Esophagus muscularis mucosa (tissue), 4 donors: ENCODE measurements at regions not wholly inside any gene's neighbourhood (a gene's known extent, or its start where the extent isn't known, plus 50 kb on each side); places are given as distances from the start of the nearest gene placed in this dataset.
"Not testable (repeated sequence)": the region's sequence is repeated elsewhere in the genome, so short reads cannot be mapped to it uniquely, and the experiment has no call there.

Experiments used
- EP300 ChIP-seq: sonication (generic); formaldehyde crosslinking; IDR thresholded peaks from one replicate; pipeline ENCODE4 v1.6.1; 2017; ENCODE audit warnings: antibody characterized with exemption
- POLR2A ChIP-seq: fragments of 450-650 bp; IDR thresholded peaks from one replicate; pipeline ENCODE4 v1.6.1; 2017; ENCODE audit warnings: antibody characterized with exemption, moderate library complexity, mild to moderate bottlenecking, low read depth
- POLR2AphosphoS5 ChIP-seq, 2 donors: sonication (generic); formaldehyde crosslinking; IDR thresholded peaks; one replicate each; pipeline ENCODE4 v1.6.1; 2017; ENCODE audit warnings: antibody characterized with exemption in 2 of 2
- TF ChIP-seq, protein P1 (sequence below), 3 experiments: fragments of 200-600 bp in 2 of 3; fragments of 450-650 bp in 1 of 3; sonication (generic) in 2 of 3; IDR thresholded peaks; one replicate each; pipeline ENCODE4 v1.5.1; 2017 to 2019; ENCODE audit warnings: antibody characterized with exemption in 3 of 3, mild to moderate bottlenecking in 2 of 3, moderate library complexity in 1 of 3

- TF ChIP-seq, protein P1, sequence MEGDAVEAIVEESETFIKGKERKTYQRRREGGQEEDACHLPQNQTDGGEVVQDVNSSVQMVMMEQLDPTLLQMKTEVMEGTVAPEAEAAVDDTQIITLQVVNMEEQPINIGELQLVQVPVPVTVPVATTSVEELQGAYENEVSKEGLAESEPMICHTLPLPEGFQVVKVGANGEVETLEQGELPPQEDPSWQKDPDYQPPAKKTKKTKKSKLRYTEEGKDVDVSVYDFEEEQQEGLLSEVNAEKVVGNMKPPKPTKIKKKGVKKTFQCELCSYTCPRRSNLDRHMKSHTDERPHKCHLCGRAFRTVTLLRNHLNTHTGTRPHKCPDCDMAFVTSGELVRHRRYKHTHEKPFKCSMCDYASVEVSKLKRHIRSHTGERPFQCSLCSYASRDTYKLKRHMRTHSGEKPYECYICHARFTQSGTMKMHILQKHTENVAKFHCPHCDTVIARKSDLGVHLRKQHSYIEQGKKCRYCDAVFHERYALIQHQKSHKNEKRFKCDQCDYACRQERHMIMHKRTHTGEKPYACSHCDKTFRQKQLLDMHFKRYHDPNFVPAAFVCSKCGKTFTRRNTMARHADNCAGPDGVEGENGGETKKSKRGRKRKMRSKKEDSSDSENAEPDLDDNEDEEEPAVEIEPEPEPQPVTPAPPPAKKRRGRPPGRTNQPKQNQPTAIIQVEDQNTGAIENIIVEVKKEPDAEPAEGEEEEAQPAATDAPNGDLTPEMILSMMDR (IDR thresholded peaks at IDR 0.05), result not testable (repeated sequence)
- TF ChIP-seq POLR2AphosphoS5 (IDR thresholded peaks at IDR 0.05); EP300; POLR2A: not testable (repeated sequence)
Observed at GRCh38 chr4:55712835-55713234, 76.7 kb upstream of the NMU start.
